LNCAP (cell line): ENCODE measurements at regions not wholly inside any gene's neighbourhood (a gene's known extent, or its start where the extent isn't known, plus 50 kb on each side); places are given as distances from the start of the nearest gene placed in this dataset.

Experiments used
- CTCF ChIP-seq: fragments of 450-650 bp; IDR thresholded peaks from 2 replicates; pipeline ENCODE4 v1.5.1; 2017; ENCODE audit warnings: mild to moderate bottlenecking

GRCh38 chr9:106534800-106535199 lies 328.2 kb upstream of the ZNF462 start:
- no peak for TF ChIP-seq CTCF

GRCh38 chr9:106535439-106535838 lies 327.5 kb upstream of the ZNF462 start:
- TF ChIP-seq CTCF, result no peak

GRCh38 chr9:106557996-106558667 lies 304.8 kb upstream of the ZNF462 start:
- no peak for TF ChIP-seq CTCF

GRCh38 chr9:106560540-106560939 lies 302.4 kb upstream of the ZNF462 start:
- TF ChIP-seq CTCF, result peak; percentile 53

GRCh38 chr9:106575823-106576222 lies 287.1 kb upstream of the ZNF462 start:
- no peak for TF ChIP-seq CTCF

GRCh38 chr9:106576232-106576760 lies 286.7 kb upstream of the ZNF462 start:
- no peak for TF ChIP-seq CTCF

GRCh38 chr9:106577121-106577520 lies 285.8 kb upstream of the ZNF462 start:
- TF ChIP-seq CTCF, result no peak

GRCh38 chr9:106580546-106580945 lies 282.4 kb upstream of the ZNF462 start:
- no peak for TF ChIP-seq CTCF
